CD4-positive, alpha-beta T cell (primary cell): ENCODE measurements at regions not wholly inside any gene's neighbourhood (a gene's known extent, or its start where the extent isn't known, plus 50 kb on each side); places are given as distances from the start of the nearest gene placed in this dataset.

Experiments used
- ATAC-seq: fragments of 200-7000 bp; cut with Tn5 transposase; one replicate; pipeline ENCODE4 v1.10.0; 2022; ENCODE audit warnings: mild to moderate bottlenecking; ENCODE audit not compliant: poor library complexity
- CTCF ChIA-PET: fragments of 350-600 bp; sonication (Branson Sonifier 250); formaldehyde crosslinking; loops from one replicate; lab custom pipeline; 2021; ENCODE audit warnings: antibody characterized with exemption, inconsistent platforms; lab: Charles Lee
- POLR2A ChIA-PET: fragments of 350-600 bp; sonication (Branson Sonifier 250); formaldehyde crosslinking; loops from one replicate; lab custom pipeline; 2021; ENCODE audit warnings: antibody characterized with exemption, inconsistent platforms; lab: Charles Lee
- DNase-seq, 14 experiments: peaks; one replicate each; pipeline ENCODE4 v3.0.0-alpha.2; 2013 to 2020; ENCODE audit warnings: mixed read lengths in 2 of 14
- H3K27ac ChIP-seq, 2 donors: one replicate each; pipeline versions ENCODE4 v1.5.1 to v1.7.0; 2013; ENCODE audit warnings: low read length in 2 of 2, low read depth in 1 of 2, mild to moderate bottlenecking in 1 of 2
- H3K27me3 ChIP-seq, 2 experiments: 1 replicate in 1 of 2; 2 replicates in 1 of 2; pipeline versions ENCODE4 v1.6.1 to v1.7.0; 2013; ENCODE audit warnings: low read length in 2 of 2, control low read depth in 1 of 2, mild to moderate bottlenecking in 1 of 2, moderate library complexity in 1 of 2; ENCODE audit not compliant: insufficient read depth in 2 of 2, control insufficient read depth in 1 of 2
- H3K36me3 ChIP-seq: one replicate; pipeline ENCODE4 v1.6.1; 2013; ENCODE audit warnings: low read length, control low read depth; ENCODE audit not compliant: insufficient read depth
- H3K4me1 ChIP-seq: one replicate; pipeline ENCODE4 v1.6.1; 2013; ENCODE audit warnings: low read length, control low read depth; ENCODE audit not compliant: insufficient read depth
- H3K4me3 ChIP-seq: one replicate; pipeline ENCODE4 v1.5.1; 2013; ENCODE audit warnings: mild to moderate bottlenecking, low read length, moderate library complexity
- H3K9me3 ChIP-seq, 2 experiments: 1 replicate in 1 of 2; 2 replicates in 1 of 2; pipeline versions ENCODE4 v1.6.1 to v1.7.0; 2013; ENCODE audit warnings: low read length in 2 of 2, mild to moderate bottlenecking in 2 of 2, control low read depth in 1 of 2, moderate library complexity in 1 of 2; ENCODE audit not compliant: control insufficient read depth in 1 of 2, insufficient read depth in 1 of 2
- H3K27ac Mint-ChIP-seq: one replicate; pipeline ENCODE4 v1.8.0; 2020; ENCODE audit warnings: mixed read lengths
- H3K27me3 Mint-ChIP-seq: one replicate; pipeline ENCODE4 v1.8.0; 2021; ENCODE audit warnings: mixed read lengths
- H3K36me3 Mint-ChIP-seq: one replicate; pipeline ENCODE4 v1.8.0; 2021; ENCODE audit warnings: low read depth, mixed read lengths
- H3K4me1 Mint-ChIP-seq: one replicate; pipeline ENCODE4 v1.8.0; 2021; ENCODE audit warnings: low read depth, mixed read lengths
- H3K4me3 Mint-ChIP-seq: one replicate; pipeline ENCODE4 v1.8.0; 2020; ENCODE audit warnings: mild to moderate bottlenecking, mixed read lengths
- H3K9me3 Mint-ChIP-seq: one replicate; pipeline ENCODE4 v1.8.0; 2020; ENCODE audit warnings: mixed read lengths
- intact Hi-C, 2 experiments: fragments of 100-400 bp; cut with DNase I in 1 of 2; cut with micrococcal nuclease in 1 of 2; formaldehyde crosslinking; loops; one replicate each; pipeline versions ENCODE4 v1.15.1 to v1.9.0; 2023 to 2025; cut with DNase I, micrococcal nuclease
- TF ChIP-seq, protein P1 (sequence below): fragments of 200-600 bp; IDR thresholded peaks from one replicate; pipeline ENCODE4 v1.8.0; 2022; ENCODE audit warnings: antibody characterized with exemption, mild to moderate bottlenecking

DNA sequence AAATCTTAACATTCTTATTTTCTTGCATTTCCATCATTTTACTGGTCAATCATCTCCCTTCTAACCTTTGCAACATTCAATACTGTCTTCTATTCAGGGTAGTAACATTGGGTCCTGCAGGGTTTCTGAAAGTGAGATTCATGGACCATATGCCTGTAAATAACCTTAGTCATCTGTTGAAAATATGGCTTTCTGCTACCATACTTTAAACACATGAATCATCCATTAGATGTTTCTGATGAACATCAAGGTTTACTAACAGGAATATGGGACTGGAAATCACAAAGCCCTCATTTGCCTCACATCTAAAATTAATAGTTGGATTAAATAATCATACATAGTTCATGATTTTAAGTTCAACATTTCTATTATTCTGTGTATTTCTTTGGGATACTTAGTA is 475.9 kb upstream of the MARCKS start:
- ATAC-seq, result no peak
- Histone ChIP-seq H3K4me3 (no peak overlapping the region), H3K27ac (no peak overlapping the region), H3K27me3 (no peaks in the 10 kb centered on the region), H3K9me3 (no peaks in the 10 kb centered on the region), H3K4me1 (no peaks in the 10 kb centered on the region), H3K36me3 (no peaks in the 10 kb centered on the region)
- no peaks in the 10 kb centered on the region for H3K27me3 Mint-ChIP-seq
- CTCF ChIA-PET, result no interaction called here
- H3K4me1 Mint-ChIP-seq, result no peaks in the 10 kb centered on the region
- no peak overlapping the region for H3K27ac Mint-ChIP-seq
- TF ChIP-seq, protein P1, sequence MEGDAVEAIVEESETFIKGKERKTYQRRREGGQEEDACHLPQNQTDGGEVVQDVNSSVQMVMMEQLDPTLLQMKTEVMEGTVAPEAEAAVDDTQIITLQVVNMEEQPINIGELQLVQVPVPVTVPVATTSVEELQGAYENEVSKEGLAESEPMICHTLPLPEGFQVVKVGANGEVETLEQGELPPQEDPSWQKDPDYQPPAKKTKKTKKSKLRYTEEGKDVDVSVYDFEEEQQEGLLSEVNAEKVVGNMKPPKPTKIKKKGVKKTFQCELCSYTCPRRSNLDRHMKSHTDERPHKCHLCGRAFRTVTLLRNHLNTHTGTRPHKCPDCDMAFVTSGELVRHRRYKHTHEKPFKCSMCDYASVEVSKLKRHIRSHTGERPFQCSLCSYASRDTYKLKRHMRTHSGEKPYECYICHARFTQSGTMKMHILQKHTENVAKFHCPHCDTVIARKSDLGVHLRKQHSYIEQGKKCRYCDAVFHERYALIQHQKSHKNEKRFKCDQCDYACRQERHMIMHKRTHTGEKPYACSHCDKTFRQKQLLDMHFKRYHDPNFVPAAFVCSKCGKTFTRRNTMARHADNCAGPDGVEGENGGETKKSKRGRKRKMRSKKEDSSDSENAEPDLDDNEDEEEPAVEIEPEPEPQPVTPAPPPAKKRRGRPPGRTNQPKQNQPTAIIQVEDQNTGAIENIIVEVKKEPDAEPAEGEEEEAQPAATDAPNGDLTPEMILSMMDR, result no peak
- no peaks in the 10 kb centered on the region for H3K36me3 Mint-ChIP-seq
- POLR2A ChIA-PET, result no interaction called here
- intact Hi-C loops, result no loop called here
- DNase-seq, result no peak
- no peak overlapping the region for H3K4me3 Mint-ChIP-seq
- no peaks in the 10 kb centered on the region for H3K9me3 Mint-ChIP-seq

GRCh38 chr6:113381959-113382358 is 475.2 kb upstream of the MARCKS start:
- Histone ChIP-seq H3K9me3 (no peaks in the 10 kb centered on the region), H3K27ac (no peak overlapping the region), H3K36me3 (no peaks in the 10 kb centered on the region), H3K4me3 (no peak overlapping the region), H3K27me3 (no peaks in the 10 kb centered on the region), H3K4me1 (no peaks in the 10 kb centered on the region)
- intact Hi-C loops, result no loop called here
- no peaks in the 10 kb centered on the region for H3K4me1 Mint-ChIP-seq
- ATAC-seq (no peak), DNase-seq (no peak)
- ChIA-PET POLR2A (no interaction called here), CTCF (no interaction called here)
- no peak overlapping the region for H3K4me3 Mint-ChIP-seq
- H3K27me3 Mint-ChIP-seq, result no peaks in the 10 kb centered on the region
- TF ChIP-seq, protein P1, result no peak
- H3K36me3 Mint-ChIP-seq, result no peaks in the 10 kb centered on the region
- H3K9me3 Mint-ChIP-seq, result no peaks in the 10 kb centered on the region
- no peak overlapping the region for H3K27ac Mint-ChIP-seq

DNA sequence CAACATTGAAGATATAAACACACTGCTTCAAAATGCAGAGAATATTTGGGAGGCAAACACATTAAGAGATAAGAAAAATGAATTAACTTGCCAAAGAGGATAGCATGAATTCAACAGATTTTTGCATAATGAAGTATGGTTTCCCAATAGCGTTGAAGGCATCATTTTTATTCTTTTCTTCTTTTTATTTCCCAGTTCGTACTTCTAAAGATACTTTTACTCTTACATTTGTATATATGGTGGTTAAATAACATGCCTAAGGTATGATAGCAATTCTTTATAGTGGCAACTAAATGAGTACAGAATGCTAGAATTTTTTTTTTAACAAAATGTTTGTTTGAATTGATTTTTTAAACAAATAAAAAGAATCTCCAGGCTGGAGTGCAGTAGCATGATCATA is 473.4 kb upstream of the MARCKS start:
- Mint-ChIP-seq H3K4me1 (no peaks in the 10 kb centered on the region), H3K9me3 (no peaks in the 10 kb centered on the region), H3K36me3 (no peaks in the 10 kb centered on the region), H3K27ac (no peak overlapping the region), H3K4me3 (no peak overlapping the region), H3K27me3 (no peaks in the 10 kb centered on the region)
- H3K27me3 ChIP-seq, result no peaks in the 10 kb centered on the region
- ChIA-PET CTCF (no interaction called here), POLR2A (no interaction called here)
- intact Hi-C loops, result no loop called here
- DNase-seq (no peak), ATAC-seq (no peak)
- no peaks in the 10 kb centered on the region for H3K4me1 ChIP-seq
- H3K9me3 ChIP-seq, result no peaks in the 10 kb centered on the region
- no peak overlapping the region for H3K27ac ChIP-seq
- TF ChIP-seq, protein P1, result no peak
- no peak overlapping the region for H3K4me3 ChIP-seq
- H3K36me3 ChIP-seq, result no peaks in the 10 kb centered on the region
